Gastrocnemius medialis (tissue), 4 donors: ENCODE measurements at regions not wholly inside any gene's neighbourhood (a gene's known extent, or its start where the extent isn't known, plus 50 kb on each side); places are given as distances from the start of the nearest gene placed in this dataset.

ENCODE experiments used
- ATAC-seq, 2 donors: fragments of 150-250 bp; one replicate each; pipeline ENCODE4 v1.9.1; 2016
- DNase-seq, 2 donors: peaks; one replicate each; pipeline ENCODE4 v3.0.0-alpha.2; 2019
- H3K27ac ChIP-seq, 4 donors: fragments of 200-600 bp; sonication (generic); 1 replicate in 1 of 4; 2 replicates in 3 of 4; pipeline ENCODE4 v1.5.1; 2016 to 2018; ENCODE audit warnings: mild to moderate bottlenecking in 2 of 4, moderate library complexity in 1 of 4
- H3K27me3 ChIP-seq, 3 donors: fragments of 200-600 bp; sonication (generic) in 2 of 3; 1 replicate in 1 of 3; 2 replicates in 2 of 3; pipeline versions ENCODE4 v1.5.1 to v1.6.0; 2016 to 2019; ENCODE audit warnings: mild to moderate bottlenecking in 1 of 3, moderate library complexity in 1 of 3
- H3K36me3 ChIP-seq, 2 donors: fragments of 200-600 bp; sonication (generic) in 1 of 2; one replicate each; pipeline ENCODE4 v1.5.1; 2017 to 2018
- H3K4me1 ChIP-seq, 2 donors: fragments of 200-600 bp; sonication (generic) in 1 of 2; one replicate each; pipeline ENCODE4 v1.5.1; 2016 to 2017; ENCODE audit warnings: mild to moderate bottlenecking in 2 of 2
- H3K4me3 ChIP-seq, 4 donors: fragments of 200-600 bp; sonication (generic) in 3 of 4; 1 replicate in 1 of 4; 2 replicates in 3 of 4; pipeline ENCODE4 v1.5.1; 2016 to 2019; ENCODE audit warnings: mild to moderate bottlenecking in 2 of 4
- H3K9me3 ChIP-seq, 3 donors: fragments of 200-600 bp; sonication (generic) in 2 of 3; 1 replicate in 1 of 3; 2 replicates in 2 of 3; pipeline ENCODE4 v1.5.1; 2016 to 2019
- CTCF ChIP-seq, 5 experiments: fragments of 450-650 bp in 3 of 5; fragments of 200-600 bp in 2 of 5; sonication (generic) in 2 of 5; IDR thresholded peaks in 4 of 5; conservative IDR thresholded peaks in 1 of 5; 1 replicate in 4 of 5; 2 replicates in 1 of 5; pipeline ENCODE4 v1.5.1; 2016 to 2019; ENCODE audit warnings: antibody characterized with exemption in 5 of 5, mild to moderate bottlenecking in 3 of 5, moderate library complexity in 3 of 5
- POLR2A ChIP-seq, 2 donors: fragments of 450-650 bp; IDR thresholded peaks; one replicate each; pipeline ENCODE4 v1.6.1; 2017; ENCODE audit warnings: antibody characterized with exemption in 2 of 2, mild to moderate bottlenecking in 2 of 2, moderate library complexity in 2 of 2
- in situ Hi-C, 4 donors: fragments of 200-750 bp; cut with MboI; loops; one replicate each; pipeline versions ENCODE4 v1.15.0 to v1.8.0; 2017; ENCODE audit warnings: low sequenced_read_pairs in 4 of 4
- intact Hi-C: fragments of 100-400 bp; cut with DNase I; formaldehyde crosslinking; loops from one replicate; pipeline ENCODE4 v1.15.1; 2023; ENCODE audit warnings: low total_unique reads

DNA sequence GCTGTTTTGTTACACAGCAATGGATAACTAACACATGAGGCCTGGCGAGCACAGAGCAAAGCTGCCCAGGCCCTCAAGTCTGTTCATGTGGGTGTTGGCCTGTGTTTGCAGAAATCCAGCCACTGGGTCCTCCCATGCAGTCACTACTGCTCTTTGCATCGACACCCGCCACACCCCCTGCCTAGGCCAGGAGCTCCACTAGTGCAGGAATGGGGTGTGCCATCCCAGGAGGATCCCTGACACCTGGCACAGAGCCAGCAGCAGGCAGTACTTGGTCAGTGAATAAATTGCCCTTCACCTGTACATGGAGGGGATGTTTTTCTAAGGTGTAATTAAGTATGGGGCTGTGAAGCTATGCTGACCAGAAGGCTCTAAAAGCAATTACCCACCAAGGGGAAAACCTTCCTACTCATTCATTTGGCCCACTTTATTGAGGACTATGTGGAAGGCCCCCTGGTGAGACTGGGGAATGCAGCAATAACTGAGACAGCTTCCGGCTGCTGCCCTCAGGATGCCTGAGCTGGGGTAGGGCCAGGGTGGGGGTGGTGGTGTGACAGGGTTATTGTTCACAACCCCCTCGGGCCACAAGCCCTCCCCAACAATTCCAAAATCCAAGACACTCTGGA, 160.8 kb downstream of the CRYBB2 start:
- Histone ChIP-seq H3K27me3 (no peaks in the 10 kb centered on the region), H3K36me3 (peaks cover 0 to 7% of the 10 kb centered on the region in 2 donors), H3K4me1 (no peaks in the 10 kb centered on the region), H3K4me3 (no peak overlapping the region), H3K27ac (no peak overlapping the region), H3K9me3 (no peaks in the 10 kb centered on the region)
- DNase-seq (no peak), ATAC-seq (no peak)
- intact Hi-C loops, result no loop called here
- in situ Hi-C loops, result no loop called here
- TF ChIP-seq POLR2A (IDR thresholded peaks at IDR 0.05), result no peak
- TF ChIP-seq CTCF (IDR thresholded peaks at IDR 0.05 in 4 of 5, conservative IDR thresholded peaks at IDR 0.05 in 1 of 5), result no peak

DNA sequence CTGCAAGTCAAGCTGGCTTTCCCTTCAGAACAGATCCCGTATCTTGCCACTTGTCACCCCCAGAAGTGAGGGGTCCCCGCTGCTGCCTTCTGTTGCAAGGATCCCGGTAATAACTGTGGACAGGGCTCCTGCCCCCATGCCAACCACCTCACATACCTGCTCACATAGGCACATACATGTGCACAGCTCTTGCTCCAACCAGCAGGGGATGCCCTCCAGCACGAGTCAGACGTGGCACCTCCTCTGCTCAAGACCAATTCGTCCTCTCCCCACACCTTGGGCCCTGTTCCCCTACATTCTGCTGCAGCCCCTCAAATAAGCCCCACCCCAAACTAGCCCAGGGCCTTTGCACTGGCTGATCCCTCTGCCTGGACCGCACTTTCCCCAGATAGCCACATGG, 163.3 kb downstream of the CRYBB2 start:
- intact Hi-C loops (no loop called here), in situ Hi-C loops (no loop called here)
- no peak for TF ChIP-seq CTCF (IDR thresholded peaks at IDR 0.05 in 4 of 5, conservative IDR thresholded peaks at IDR 0.05 in 1 of 5)
- TF ChIP-seq POLR2A (IDR thresholded peaks at IDR 0.05), result no peak
- DNase-seq (no peak), ATAC-seq (no peak)
- Histone ChIP-seq H3K27ac (no peak overlapping the region), H3K4me1 (no peaks in the 10 kb centered on the region), H3K9me3 (no peaks in the 10 kb centered on the region), H3K36me3 (peaks cover 0 to 7% of the 10 kb centered on the region in 2 donors), H3K4me3 (no peak overlapping the region), H3K27me3 (no peaks in the 10 kb centered on the region)

DNA sequence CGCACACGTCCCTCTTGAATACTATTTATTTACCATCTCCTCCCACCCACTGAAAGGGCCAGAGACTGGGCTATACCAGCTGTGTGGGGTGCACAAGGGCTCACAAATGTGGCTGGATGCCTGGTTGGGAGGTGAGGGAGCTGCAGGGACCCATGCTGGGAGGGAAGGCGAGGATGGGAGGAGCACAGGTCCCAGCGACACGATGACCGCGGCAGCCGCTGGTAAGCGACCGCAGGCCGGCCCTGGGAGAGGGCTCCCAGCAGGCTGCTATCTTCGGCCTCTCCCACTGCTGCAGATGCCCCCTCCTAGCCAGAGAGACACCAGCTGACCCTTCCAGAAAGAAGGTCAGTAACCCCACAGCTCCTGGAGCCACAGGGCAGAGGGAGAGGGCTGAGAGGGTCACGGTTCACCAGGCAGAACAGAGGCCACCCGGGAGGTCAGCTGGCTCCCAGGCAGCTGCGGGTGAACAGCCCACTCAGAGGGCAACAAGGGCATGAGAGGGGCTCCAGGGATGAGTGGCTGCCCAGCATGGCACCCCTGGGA, 163.9 kb downstream of the CRYBB2 start:
- Histone ChIP-seq H3K9me3 (no peaks in the 10 kb centered on the region), H3K4me1 (no peaks in the 10 kb centered on the region), H3K27ac (no peak overlapping the region), H3K4me3 (no peak overlapping the region), H3K36me3 (peaks cover 0 to 7% of the 10 kb centered on the region in 2 donors), H3K27me3 (no peaks in the 10 kb centered on the region)
- ATAC-seq (no peak), DNase-seq (no peak)
- TF ChIP-seq CTCF (IDR thresholded peaks at IDR 0.05 in 4 of 5, conservative IDR thresholded peaks at IDR 0.05 in 1 of 5) (no peak), POLR2A (IDR thresholded peaks at IDR 0.05) (no peak)
- intact Hi-C loops (no loop called here), in situ Hi-C loops (no loop called here)

- H3K27ac ChIP-seq, result no peak overlapping the region
- no peaks in the 10 kb centered on the region for H3K4me1 ChIP-seq
- no peak for DNase-seq
- peaks cover 0 to 7% of the 10 kb centered on the region in 2 donors for H3K36me3 ChIP-seq
- no peak overlapping the region for H3K4me3 ChIP-seq
- H3K9me3 ChIP-seq, result no peaks in the 10 kb centered on the region
- intact Hi-C loops, result no loop called here
- no peaks in the 10 kb centered on the region for H3K27me3 ChIP-seq
- no peak for ATAC-seq
- no peak for TF ChIP-seq POLR2A (IDR thresholded peaks at IDR 0.05)
- no peak for TF ChIP-seq CTCF (IDR thresholded peaks at IDR 0.05 in 4 of 5, conservative IDR thresholded peaks at IDR 0.05 in 1 of 5)
- in situ Hi-C loops, result no loop called here
Measured at GRCh38 chr22:25383892-25384291, 164.5 kb downstream of the CRYBB2 start.

DNA sequence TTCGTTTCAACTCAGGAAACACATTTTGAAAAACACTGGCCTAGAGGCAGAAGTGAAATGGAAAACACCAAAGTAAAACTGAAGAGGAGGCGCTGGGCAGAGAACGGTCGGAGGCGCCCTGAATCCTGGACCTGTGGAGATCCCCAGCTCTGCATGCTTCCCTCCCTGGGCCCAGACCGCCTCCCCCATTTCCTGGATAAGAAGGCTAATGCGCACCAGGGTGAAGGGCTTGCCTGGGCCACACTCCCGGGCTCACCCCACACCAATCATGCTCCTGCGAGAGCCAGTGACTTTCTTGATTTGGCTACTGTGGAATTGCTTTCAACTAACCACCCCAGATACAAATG, 167.1 kb downstream of the CRYBB2 start:
- TF ChIP-seq POLR2A (IDR thresholded peaks at IDR 0.05) (no peak), CTCF (IDR thresholded peaks at IDR 0.05 in 4 of 5, conservative IDR thresholded peaks at IDR 0.05 in 1 of 5) (no peak)
- ATAC-seq (no peak), DNase-seq (no peak)
- in situ Hi-C loops, result no loop called here
- Histone ChIP-seq H3K9me3 (no peaks in the 10 kb centered on the region), H3K27me3 (no peaks in the 10 kb centered on the region), H3K36me3 (no peaks in the 10 kb centered on the region), H3K27ac (no peak overlapping the region), H3K4me1 (peaks cover 0 to 3% of the 10 kb centered on the region in 2 donors), H3K4me3 (no peak overlapping the region)
- intact Hi-C loops, result no loop called here
